ENCODE measurements at regions not wholly inside any gene's neighbourhood (a gene's known extent, or its start where the extent isn't known, plus 50 kb on each side); places are given as distances from the start of the nearest gene placed in this dataset.

- H3K27ac Mint-ChIP-seq (ENCODE audit: unreplicated experiment) = no peak overlapping the region
- CTCF ChIA-PET = no interaction called here
- DNase-seq = no peak
- no TSS peak for BruUV-seq (replicated peaks)
- H3K36me3 Mint-ChIP-seq (ENCODE audit: insufficient read depth, unreplicated experiment) = no peaks in the 10 kb centered on the region
- TF ChIP-seq CTCF (IDR thresholded peaks at IDR 0.05; ENCODE audit: unreplicated experiment) = no peak
- peaks cover 6% of the 10 kb centered on the region for H3K9me3 Mint-ChIP-seq (ENCODE audit: low read depth, unreplicated experiment)
- H3K4me1 Mint-ChIP-seq (ENCODE audit: low read depth, unreplicated experiment) = no peaks in the 10 kb centered on the region
- intact Hi-C loops (cut with micrococcal nuclease; ENCODE audit: unreplicated experiment) = no loop called here
- H3K27me3 Mint-ChIP-seq (ENCODE audit: unreplicated experiment) = no peaks in the 10 kb centered on the region
- H3K4me3 Mint-ChIP-seq (ENCODE audit: low read depth, unreplicated experiment) = no peak overlapping the region
Measured at GRCh38 chr2:133624551-133624950, 56.3 kb upstream of the NCKAP5 start.

- Mint-ChIP-seq H3K27ac (ENCODE audit: unreplicated experiment) (no peak overlapping the region), H3K4me3 (ENCODE audit: low read depth, unreplicated experiment) (no peak overlapping the region), H3K9me3 (ENCODE audit: low read depth, unreplicated experiment) (peaks cover 3% of the 10 kb centered on the region), H3K36me3 (ENCODE audit: insufficient read depth, unreplicated experiment) (no peaks in the 10 kb centered on the region), H3K27me3 (ENCODE audit: unreplicated experiment) (no peaks in the 10 kb centered on the region), H3K4me1 (ENCODE audit: low read depth, unreplicated experiment) (no peaks in the 10 kb centered on the region)
- no peak for DNase-seq
- BruUV-seq (replicated peaks) = no TSS peak
- intact Hi-C loops (cut with micrococcal nuclease; ENCODE audit: unreplicated experiment) = no loop called here
- CTCF ChIA-PET = no interaction called here
- no peak for TF ChIP-seq CTCF (IDR thresholded peaks at IDR 0.05; ENCODE audit: unreplicated experiment)
Measured at GRCh38 chr2:133627741-133628140, 59.5 kb upstream of the NCKAP5 start.

GRCh38 chr2:133633309-133633708 lies 65.0 kb upstream of the NCKAP5 start:
- CTCF ChIA-PET = no interaction called here
- Mint-ChIP-seq H3K9me3 (ENCODE audit: low read depth, unreplicated experiment) (peaks cover under 1% of the 10 kb centered on the region), H3K27ac (ENCODE audit: unreplicated experiment) (no peak overlapping the region), H3K27me3 (ENCODE audit: unreplicated experiment) (no peaks in the 10 kb centered on the region), H3K4me3 (ENCODE audit: low read depth, unreplicated experiment) (no peak overlapping the region), H3K4me1 (ENCODE audit: low read depth, unreplicated experiment) (peaks cover 11% of the 10 kb centered on the region), H3K36me3 (ENCODE audit: insufficient read depth, unreplicated experiment) (no peaks in the 10 kb centered on the region)
- intact Hi-C loops (cut with micrococcal nuclease; ENCODE audit: unreplicated experiment) = no loop called here
- no peak for TF ChIP-seq CTCF (IDR thresholded peaks at IDR 0.05; ENCODE audit: unreplicated experiment)
- no peak for DNase-seq
- no TSS peak for BruUV-seq (replicated peaks)

- H3K4me1 Mint-ChIP-seq (ENCODE audit: low read depth, unreplicated experiment) = peaks cover 11% of the 10 kb centered on the region
- CTCF ChIA-PET = no interaction called here
- no peak overlapping the region for H3K27ac Mint-ChIP-seq (ENCODE audit: unreplicated experiment)
- DNase-seq = no peak
- intact Hi-C loops (cut with micrococcal nuclease; ENCODE audit: unreplicated experiment) = no loop called here
- no peak overlapping the region for H3K4me3 Mint-ChIP-seq (ENCODE audit: low read depth, unreplicated experiment)
- no TSS peak for BruUV-seq (replicated peaks)
- H3K9me3 Mint-ChIP-seq (ENCODE audit: low read depth, unreplicated experiment) = no peaks in the 10 kb centered on the region
- no peaks in the 10 kb centered on the region for H3K27me3 Mint-ChIP-seq (ENCODE audit: unreplicated experiment)
- TF ChIP-seq CTCF (IDR thresholded peaks at IDR 0.05; ENCODE audit: unreplicated experiment) = no peak
- H3K36me3 Mint-ChIP-seq (ENCODE audit: insufficient read depth, unreplicated experiment) = no peaks in the 10 kb centered on the region
Measured at GRCh38 chr2:133633881-133634409, 65.7 kb upstream of the NCKAP5 start.

Measured in Calu3 (cell line).